ENCODE measurements at regions not wholly inside any gene's neighbourhood (a gene's known extent, or its start where the extent isn't known, plus 50 kb on each side); places are given as distances from the start of the nearest gene placed in this dataset.

GRCh38 chr6:137698636-137699030, 168.4 kb upstream of the TNFAIP3 start:
- no peak for DNase-seq
- Histone ChIP-seq H3K27me3 (no peaks in the 10 kb centered on the region), H3K4me3 (no peak overlapping the region), H3K27ac (peak overlapping the region in 4 of 10 donors; percentile 8 to 79 (median 50)), H3K9me3 (no peaks in the 10 kb centered on the region), H3K36me3 (no peaks in the 10 kb centered on the region), H3K4me1 (peaks cover 0 to 76% (median 46%) of the 10 kb centered on the region in 9 donors)
- peak in 6 of 8 donors; percentile 17 to 41 (median 31) for ATAC-seq
- intact Hi-C loops (cut with DNase I) = loop anchor here in 1 of 10 donors (10.0 kb wide), 1 partner anchor 406 kb away; the partner anchor contains the start of gene PERP
- WGBS, 2 donors = 64 to 67% methylated on average over 3 of the region's 3 CpGs
- no peak for TF ChIP-seq CTCF (IDR thresholded peaks at IDR 0.05)

- Histone ChIP-seq H3K4me3 (no peak overlapping the region), H3K27me3 (no peaks in the 10 kb centered on the region), H3K27ac (peak overlapping the region in 6 of 10 donors; percentile 0 to 81 (median 50)), H3K9me3 (no peaks in the 10 kb centered on the region), H3K4me1 (peaks cover 0 to 70% (median 42%) of the 10 kb centered on the region in 9 donors), H3K36me3 (no peaks in the 10 kb centered on the region)
- no peak for TF ChIP-seq CTCF (IDR thresholded peaks at IDR 0.05)
- ATAC-seq (peak in 3 of 8 donors; percentile 13 to 39 (median 37)), DNase-seq (no peak)
- intact Hi-C loops (cut with DNase I) = loop anchor here in 1 of 10 donors (10.0 kb wide), 1 partner anchor 406 kb away; the partner anchor contains the start of gene PERP
- WGBS, 2 donors = 60 to 68% methylated on average over 5 of the region's 5 CpGs
These were observed 167.9 kb upstream of the TNFAIP3 start for GRCh38 chr6:137699031-137699683.

GRCh38 chr6:137700161-137700560, 166.9 kb upstream of the TNFAIP3 start:
- peaks cover 0 to 70% (median 45%) of the 10 kb centered on the region in 9 donors for H3K4me1 ChIP-seq
- no peaks in the 10 kb centered on the region for H3K27me3 ChIP-seq
- DNase-seq = no peak
- H3K36me3 ChIP-seq = no peaks in the 10 kb centered on the region
- 83 to 90% methylated on average over 1 of the region's 1 CpG for WGBS, 2 donors
- no peak for ATAC-seq
- intact Hi-C loops (cut with DNase I) = loop anchor here in 7 of 10 donors (5.0 to 10.0 kb wide), 6 partner anchors 275 to 488 kb away; partner anchors contain the start of gene PERP (in 4 of the 7)
- H3K27ac ChIP-seq = peak overlapping the region in 7 of 10 donors; percentile 0 to 81 (median 30)
- no peak overlapping the region for H3K4me3 ChIP-seq
- H3K9me3 ChIP-seq = no peaks in the 10 kb centered on the region
- no peak for TF ChIP-seq CTCF (IDR thresholded peaks at IDR 0.05)

- no peak for DNase-seq
- 70 to 74% methylated on average over 7 of the region's 7 CpGs for WGBS, 2 donors
- intact Hi-C loops (cut with DNase I) = loop anchor here in 7 of 10 donors (5.0 to 10.0 kb wide), 6 partner anchors 274 to 489 kb away; partner anchors contain the start of gene PERP (in 4 of the 7)
- H3K27ac ChIP-seq = peak overlapping the region in 7 of 10 donors; percentile 56 to 84 (median 79)
- H3K4me3 ChIP-seq = no peak overlapping the region
- peaks cover 0 to 68% (median 47%) of the 10 kb centered on the region in 9 donors for H3K4me1 ChIP-seq
- ATAC-seq = peak in 2 of 8 donors; percentile 20 to 26
- no peaks in the 10 kb centered on the region for H3K36me3 ChIP-seq
- H3K9me3 ChIP-seq = no peaks in the 10 kb centered on the region
- no peaks in the 10 kb centered on the region for H3K27me3 ChIP-seq
- TF ChIP-seq CTCF (IDR thresholded peaks at IDR 0.05) = no peak
These were observed 166.1 kb upstream of the TNFAIP3 start for GRCh38 chr6:137700751-137701477.

All from heart right ventricle (tissue), 16 donors.